Ishikawa (cell line): ENCODE measurements at regions not wholly inside any gene's neighbourhood (a gene's known extent, or its start where the extent isn't known, plus 50 kb on each side); places are given as distances from the start of the nearest gene placed in this dataset.

Experiments used
- CEBPB ChIP-seq: IDR thresholded peaks from 2 replicates; pipeline ENCODE4 v1.6.1; 2012
- CREB1 ChIP-seq: IDR thresholded peaks from 2 replicates; pipeline ENCODE4 v1.6.1; 2012; ENCODE audit warnings: low read depth
- EP300 ChIP-seq: IDR thresholded peaks from 2 replicates; pipeline ENCODE4 v1.6.1; 2012; ENCODE audit warnings: borderline replicate concordance
- NFIC ChIP-seq: IDR thresholded peaks from 2 replicates; pipeline ENCODE4 v1.6.1; 2012
- RAD21 ChIP-seq: IDR thresholded peaks from 2 replicates; pipeline ENCODE4 v1.6.1; 2012; ENCODE audit warnings: low read depth
- TAF1 ChIP-seq: IDR thresholded peaks from 2 replicates; pipeline ENCODE4 v1.6.1; 2012; ENCODE audit warnings: low read depth, mild to moderate bottlenecking
- TCF12 ChIP-seq: IDR thresholded peaks from 2 replicates; pipeline ENCODE4 v1.6.1; 2012; ENCODE audit warnings: low read depth
- TEAD4 ChIP-seq: IDR thresholded peaks from 2 replicates; pipeline ENCODE4 v1.6.1; 2012
- YY1 ChIP-seq: IDR thresholded peaks from 2 replicates; pipeline ENCODE4 v1.6.1; 2012; ENCODE audit warnings: low read depth
- ZBTB7A ChIP-seq: IDR thresholded peaks from 2 replicates; pipeline ENCODE4 v1.6.1; 2012; ENCODE audit warnings: low read depth
- TF ChIP-seq, protein P1 (sequence below): IDR thresholded peaks from 2 replicates; pipeline ENCODE4 v1.6.1; 2012; ENCODE audit warnings: low read depth, mild to moderate bottlenecking
- TF ChIP-seq, protein P2 (sequence below): IDR thresholded peaks from 2 replicates; pipeline ENCODE4 v1.6.1; 2012
- TF ChIP-seq, protein P3 (sequence below): IDR thresholded peaks from 2 replicates; pipeline ENCODE4 v1.6.1; 2012

DNA sequence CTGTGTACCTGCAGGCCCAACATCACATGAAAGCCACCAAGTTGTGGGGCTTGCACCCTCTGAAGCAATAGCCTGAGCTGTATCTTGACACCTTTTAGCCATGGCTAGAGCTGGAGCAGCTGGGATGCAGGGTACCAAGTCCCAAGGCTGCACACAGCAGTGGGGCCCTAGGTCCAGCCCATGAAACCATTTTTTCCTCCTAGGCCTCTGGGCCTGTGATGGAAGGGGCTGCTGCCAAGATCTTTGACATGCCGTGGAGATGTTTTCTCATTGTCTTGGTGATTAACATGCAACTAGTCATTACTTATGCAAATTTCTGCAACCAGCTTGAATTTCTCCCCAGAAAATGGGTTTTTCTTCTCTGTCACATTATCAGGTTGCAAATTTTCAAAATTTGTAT lies 387.2 kb upstream of the RIOK2 start:
- TF ChIP-seq TAF1 (no peak), RAD21 (no peak), YY1 (no peak), CEBPB (no peak), EP300 (no peak), TEAD4 (no peak), TCF12 (no peak), ZBTB7A (no peak), NFIC (no peak), CREB1 (no peak)
- TF ChIP-seq, protein P1, sequence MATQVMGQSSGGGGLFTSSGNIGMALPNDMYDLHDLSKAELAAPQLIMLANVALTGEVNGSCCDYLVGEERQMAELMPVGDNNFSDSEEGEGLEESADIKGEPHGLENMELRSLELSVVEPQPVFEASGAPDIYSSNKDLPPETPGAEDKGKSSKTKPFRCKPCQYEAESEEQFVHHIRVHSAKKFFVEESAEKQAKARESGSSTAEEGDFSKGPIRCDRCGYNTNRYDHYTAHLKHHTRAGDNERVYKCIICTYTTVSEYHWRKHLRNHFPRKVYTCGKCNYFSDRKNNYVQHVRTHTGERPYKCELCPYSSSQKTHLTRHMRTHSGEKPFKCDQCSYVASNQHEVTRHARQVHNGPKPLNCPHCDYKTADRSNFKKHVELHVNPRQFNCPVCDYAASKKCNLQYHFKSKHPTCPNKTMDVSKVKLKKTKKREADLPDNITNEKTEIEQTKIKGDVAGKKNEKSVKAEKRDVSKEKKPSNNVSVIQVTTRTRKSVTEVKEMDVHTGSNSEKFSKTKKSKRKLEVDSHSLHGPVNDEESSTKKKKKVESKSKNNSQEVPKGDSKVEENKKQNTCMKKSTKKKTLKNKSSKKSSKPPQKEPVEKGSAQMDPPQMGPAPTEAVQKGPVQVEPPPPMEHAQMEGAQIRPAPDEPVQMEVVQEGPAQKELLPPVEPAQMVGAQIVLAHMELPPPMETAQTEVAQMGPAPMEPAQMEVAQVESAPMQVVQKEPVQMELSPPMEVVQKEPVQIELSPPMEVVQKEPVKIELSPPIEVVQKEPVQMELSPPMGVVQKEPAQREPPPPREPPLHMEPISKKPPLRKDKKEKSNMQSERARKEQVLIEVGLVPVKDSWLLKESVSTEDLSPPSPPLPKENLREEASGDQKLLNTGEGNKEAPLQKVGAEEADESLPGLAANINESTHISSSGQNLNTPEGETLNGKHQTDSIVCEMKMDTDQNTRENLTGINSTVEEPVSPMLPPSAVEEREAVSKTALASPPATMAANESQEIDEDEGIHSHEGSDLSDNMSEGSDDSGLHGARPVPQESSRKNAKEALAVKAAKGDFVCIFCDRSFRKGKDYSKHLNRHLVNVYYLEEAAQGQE, result no peak
- TF ChIP-seq, protein P2, sequence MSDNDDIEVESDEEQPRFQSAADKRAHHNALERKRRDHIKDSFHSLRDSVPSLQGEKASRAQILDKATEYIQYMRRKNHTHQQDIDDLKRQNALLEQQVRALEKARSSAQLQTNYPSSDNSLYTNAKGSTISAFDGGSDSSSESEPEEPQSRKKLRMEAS, result no peak
- TF ChIP-seq, protein P3, sequence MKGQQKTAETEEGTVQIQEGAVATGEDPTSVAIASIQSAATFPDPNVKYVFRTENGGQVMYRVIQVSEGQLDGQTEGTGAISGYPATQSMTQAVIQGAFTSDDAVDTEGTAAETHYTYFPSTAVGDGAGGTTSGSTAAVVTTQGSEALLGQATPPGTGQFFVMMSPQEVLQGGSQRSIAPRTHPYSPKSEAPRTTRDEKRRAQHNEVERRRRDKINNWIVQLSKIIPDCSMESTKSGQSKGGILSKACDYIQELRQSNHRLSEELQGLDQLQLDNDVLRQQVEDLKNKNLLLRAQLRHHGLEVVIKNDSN, result no peak
